ENCODE measurements at regions not wholly inside any gene's neighbourhood (a gene's known extent, or its start where the extent isn't known, plus 50 kb on each side); places are given as distances from the start of the nearest gene placed in this dataset.

DNA sequence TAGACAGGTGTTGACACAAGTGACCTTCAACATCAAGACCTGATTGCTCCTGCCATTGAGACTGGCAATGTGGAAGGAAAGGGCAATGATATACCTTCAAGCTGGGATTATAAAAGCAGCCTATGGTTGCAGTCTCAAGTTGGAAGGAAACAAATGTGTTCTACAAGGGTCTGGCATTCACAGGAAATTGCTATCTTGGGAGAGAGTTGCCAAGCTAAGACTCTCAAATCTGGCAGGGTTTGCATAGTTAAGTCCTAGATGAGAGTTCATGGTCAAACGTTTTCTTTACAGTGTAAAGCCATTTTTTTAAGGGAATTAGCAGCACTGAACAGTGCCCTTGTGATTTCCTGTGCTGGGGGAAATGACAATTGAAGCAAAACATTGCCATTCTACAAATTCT lies 546.9 kb upstream of the CFAP20DC start:
- Histone ChIP-seq H3K9me3 (no peaks in the 10 kb centered on the region), H3K27ac (no peak overlapping the region), H3K36me3 (no peaks in the 10 kb centered on the region), H3K27me3 (no peaks in the 10 kb centered on the region), H3K4me1 (no peaks in the 10 kb centered on the region), H3K4me3 (no peak overlapping the region)
- WGBS, 2 donors, result 26 to 35% methylated on average over 1 of the region's 1 CpG
- intact Hi-C loops (cut with DNase I), result no loop called here
- TF ChIP-seq POLR2AphosphoS5 (IDR thresholded peaks at IDR 0.05), result no peak
- no peak for TF ChIP-seq EP300 (IDR thresholded peaks at IDR 0.05)
- TF ChIP-seq POLR2A (IDR thresholded peaks at IDR 0.05), result no peak
- no peak for TF ChIP-seq CTCF (IDR thresholded peaks at IDR 0.05)
- no peak for DNase-seq

- Histone ChIP-seq H3K27ac (no peak overlapping the region), H3K4me1 (no peaks in the 10 kb centered on the region), H3K9me3 (no peaks in the 10 kb centered on the region), H3K27me3 (no peaks in the 10 kb centered on the region), H3K4me3 (no peak overlapping the region), H3K36me3 (no peaks in the 10 kb centered on the region)
- no peak for DNase-seq
- intact Hi-C loops (cut with DNase I), result no loop called here
- TF ChIP-seq POLR2AphosphoS5 (IDR thresholded peaks at IDR 0.05), result no peak
- TF ChIP-seq CTCF (IDR thresholded peaks at IDR 0.05), result no peak
These were observed 546.0 kb upstream of the CFAP20DC start for GRCh38 chr3:59595830-59596229.

GRCh38 chr3:59593380-59593779 lies 543.6 kb upstream of the CFAP20DC start:
- no peaks in the 10 kb centered on the region for H3K27me3 ChIP-seq
- DNase-seq, result no peak
- no peaks in the 10 kb centered on the region for H3K9me3 ChIP-seq
- H3K4me1 ChIP-seq, result no peaks in the 10 kb centered on the region
- H3K36me3 ChIP-seq, result no peaks in the 10 kb centered on the region
- TF ChIP-seq CTCF (IDR thresholded peaks at IDR 0.05) (no peak), POLR2AphosphoS5 (IDR thresholded peaks at IDR 0.05) (no peak), POLR2A (IDR thresholded peaks at IDR 0.05) (no peak), EP300 (IDR thresholded peaks at IDR 0.05) (no peak)
- intact Hi-C loops (cut with DNase I), result no loop called here
- no peak overlapping the region for H3K4me3 ChIP-seq
- no peak overlapping the region for H3K27ac ChIP-seq

- no peak for TF ChIP-seq POLR2A (IDR thresholded peaks at IDR 0.05)
- no peak for TF ChIP-seq POLR2AphosphoS5 (IDR thresholded peaks at IDR 0.05)
- TF ChIP-seq CTCF (IDR thresholded peaks at IDR 0.05), result no peak
- TF ChIP-seq EP300 (IDR thresholded peaks at IDR 0.05), result no peak
- intact Hi-C loops (cut with DNase I), result no loop called here
- peaks cover 0 to 3% (median under 1%) of the 10 kb centered on the region in 4 donors for H3K9me3 ChIP-seq
These were observed 531.2 kb upstream of the CFAP20DC start for GRCh38 chr3:59580996-59581395.

DNA sequence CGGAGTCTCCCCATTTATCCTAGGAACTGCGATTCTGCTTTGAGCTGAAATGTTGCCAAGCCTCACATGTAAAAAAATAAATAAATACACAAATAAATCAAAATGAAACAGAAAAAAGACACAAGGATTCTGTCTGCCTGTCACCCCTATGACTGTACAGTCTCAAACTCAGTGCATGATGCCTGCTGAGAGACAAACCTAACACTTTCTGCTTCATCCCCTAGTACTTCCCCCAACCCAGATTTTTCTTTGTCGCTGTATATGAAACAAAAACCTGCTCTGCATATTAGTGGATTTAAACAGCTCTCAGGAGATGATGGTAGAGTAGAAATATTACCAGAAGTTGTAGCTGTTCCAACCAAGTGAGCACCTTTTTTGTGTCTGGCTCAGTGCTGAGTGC lies 530.7 kb upstream of the CFAP20DC start:
- Histone ChIP-seq H3K4me3 (no peak overlapping the region), H3K9me3 (no peaks in the 10 kb centered on the region), H3K27ac (no peak overlapping the region), H3K36me3 (no peaks in the 10 kb centered on the region), H3K27me3 (no peaks in the 10 kb centered on the region), H3K4me1 (no peaks in the 10 kb centered on the region)
- DNase-seq, result no peak
- 80 to 82% methylated on average over 3 of the region's 3 CpGs for WGBS, 2 donors
- TF ChIP-seq CTCF (IDR thresholded peaks at IDR 0.05) (no peak), POLR2A (IDR thresholded peaks at IDR 0.05) (no peak), EP300 (IDR thresholded peaks at IDR 0.05) (no peak), POLR2AphosphoS5 (IDR thresholded peaks at IDR 0.05) (no peak)
- intact Hi-C loops (cut with DNase I), result no loop called here

More at GRCh38 chr3:59580996-59581395, 531.2 kb upstream of the CFAP20DC start:
- H3K27me3 ChIP-seq, result no peaks in the 10 kb centered on the region
- no peak overlapping the region for H3K27ac ChIP-seq
- WGBS, 2 donors, result 16 to 72% methylated on average over 2 of the region's 2 CpGs
- no peaks in the 10 kb centered on the region for H3K36me3 ChIP-seq
- no peaks in the 10 kb centered on the region for H3K4me1 ChIP-seq
- no peak overlapping the region for H3K4me3 ChIP-seq
- no peak for DNase-seq

Measured in sigmoid colon (tissue), 6 donors.